HepG2 (cell line): ENCODE measurements at regions not wholly inside any gene's neighbourhood (a gene's known extent, or its start where the extent isn't known, plus 50 kb on each side); places are given as distances from the start of the nearest gene placed in this dataset.

ENCODE experiments used
- ATAC-seq: fragments of 200-7000 bp; cut with Tn5 transposase; 3 replicates; pipeline ENCODE4 v1.9.1; 2020; ENCODE audit warnings: mild to moderate bottlenecking, moderate library complexity
- BruUV-seq: library from RNA; stranded (reverse); fragments of 400-500 nt; replicated peaks from 2 replicates; lab custom pipeline; 2021; lab: Mats Ljungman, UMichigan
- CTCF ChIA-PET: fragments of 300-600 bp; formaldehyde crosslinking; extraction: SDS; loops from one replicate; lab custom pipeline; 2021; ENCODE audit warnings: low total read pairs, inconsistent platforms, low intra/inter-chr PET ratio; lab: Yijun Ruan, JAX
- POLR2A ChIA-PET: fragments of 350-600 bp; sonication (Branson Sonifier 250); formaldehyde crosslinking; loops from one replicate; lab custom pipeline; 2020; ENCODE audit warnings: antibody characterized with exemption, inconsistent platforms; lab: Yijun Ruan, JAX
- DNase-seq: peaks from one replicate; pipeline ENCODE4 v3.0.0-alpha.2; 2015; ENCODE audit warnings: low spot score
- FAIRE-seq: peaks from 3 replicates; lab custom pipeline; 2011; peaks lifted over from hg19 to GRCh38; lab: Jason Lieb, UNC
- H2AFZ ChIP-seq: one replicate; pipeline ENCODE4 v1.6.1; 2011; ENCODE audit warnings: low read length, inconsistent platforms
- H3K27ac ChIP-seq: fragments of 300-600 bp; 3 replicates; pipeline ENCODE4 v1.8.0; 2011; ENCODE audit warnings: mixed run types, mild to moderate bottlenecking, mixed read lengths, low read length, inconsistent platforms; ENCODE audit not compliant: insufficient read depth; ENCODE audit errors: extremely low read length
- H3K27me3 ChIP-seq, 2 experiments: fragments of 200-600 bp in 1 of 2; 2 replicates in 1 of 2; 3 replicates in 1 of 2; pipeline versions ENCODE4 v1.6.0 to v1.8.0; 2011; ENCODE audit warnings: low read length in 2 of 2, mild to moderate bottlenecking in 2 of 2, moderate library complexity in 2 of 2, inconsistent platforms in 1 of 2; ENCODE audit not compliant: insufficient read depth in 2 of 2, control insufficient read depth in 1 of 2
- H3K36me3 ChIP-seq, 2 experiments: fragments of 200-600 bp in 1 of 2; replicated peaks in 1 of 2; 2 replicates in 1 of 2; 3 replicates in 1 of 2; pipeline versions ENCODE4 v1.5.1 to v1.8.0; 2011; ENCODE audit warnings: low read length in 2 of 2, inconsistent platforms in 1 of 2; ENCODE audit not compliant: insufficient read depth in 2 of 2, control insufficient read depth in 1 of 2
- H3K4me1 ChIP-seq: 2 replicates; pipeline ENCODE4 v1.5.1; 2012; ENCODE audit warnings: low read length, inconsistent platforms; ENCODE audit not compliant: insufficient read depth
- H3K4me2 ChIP-seq: 2 replicates; pipeline ENCODE4 v1.6.0; 2011; ENCODE audit warnings: low read depth, low read length, inconsistent platforms
- H3K4me3 ChIP-seq, 3 experiments: fragments of 200-600 bp in 1 of 3; sonication (generic), shearing (Covaris generic) in 1 of 3; replicated peaks in 1 of 3; 2 replicates each; pipeline ENCODE4 v1.5.1; 2011 to 2016; ENCODE audit warnings: low read length in 3 of 3, inconsistent platforms in 2 of 3, low read depth in 2 of 3, mild to moderate bottlenecking in 2 of 3, control low read depth in 1 of 3, mixed read lengths in 1 of 3; ENCODE audit not compliant: insufficient read depth in 1 of 3
- H3K79me2 ChIP-seq: one replicate; pipeline ENCODE4 v1.6.1; 2011; ENCODE audit warnings: low read length, inconsistent platforms; ENCODE audit not compliant: insufficient read depth
- H3K9ac ChIP-seq: 2 replicates; pipeline ENCODE4 v1.6.0; 2011; ENCODE audit warnings: mild to moderate bottlenecking, low read depth, low read length, inconsistent platforms; ENCODE audit not compliant: insufficient read depth
- H3K9me3 ChIP-seq: 2 replicates; pipeline ENCODE4 v1.5.1; 2012; ENCODE audit warnings: mild to moderate bottlenecking, low read length
- H4K20me1 ChIP-seq: 2 replicates; pipeline ENCODE4 v1.6.0; 2011; ENCODE audit warnings: inconsistent platforms, mild to moderate bottlenecking, low read length, moderate library complexity; ENCODE audit not compliant: insufficient read depth
- DPF2 ChIP-seq: sonication (generic); formaldehyde crosslinking; IDR thresholded peaks from 2 replicates; pipeline ENCODE4 v1.4.0; 2020; ENCODE audit warnings: mild to moderate bottlenecking, low read depth, missing genetic modification reagents, borderline replicate concordance
- HMGA1 ChIP-seq: sonication (generic); formaldehyde crosslinking; conservative IDR thresholded peaks from 2 replicates; pipeline ENCODE4 v1.4.0; 2020; ENCODE audit warnings: missing genetic modification reagents
- IRF9 ChIP-seq: sonication (generic); formaldehyde crosslinking; IDR thresholded peaks from 2 replicates; pipeline ENCODE4 v1.8.0; 2022; ENCODE audit warnings: missing genetic modification reagents, mild to moderate bottlenecking, borderline replicate concordance
- KLF15 ChIP-seq: sonication (generic); formaldehyde crosslinking; IDR thresholded peaks from 2 replicates; pipeline ENCODE4 v1.8.1; 2023; ENCODE audit warnings: borderline replicate concordance, mild to moderate bottlenecking, inconsistent platforms, missing genetic modification reagents, mixed read lengths
- NRL ChIP-seq: sonication (generic); formaldehyde crosslinking; IDR thresholded peaks from 2 replicates; pipeline ENCODE4 v1.5.0; 2020; ENCODE audit warnings: missing genetic modification reagents, mild to moderate bottlenecking, moderate library complexity, borderline replicate concordance
- POLR2AphosphoS2 ChIP-seq: IDR thresholded peaks from 2 replicates; pipeline ENCODE4 v1.6.1; 2011; ENCODE audit warnings: low read depth, low read length, improper control_type of control experiment
- RAD51 ChIP-seq: fragments of 450-650 bp; IDR thresholded peaks from 2 replicates; pipeline ENCODE4 v1.6.1; 2016; ENCODE audit warnings: borderline replicate concordance
- SIX1 ChIP-seq: sonication (generic); formaldehyde crosslinking; IDR thresholded peaks from 2 replicates; pipeline ENCODE4 v1.4.0; 2020; ENCODE audit warnings: missing genetic modification reagents, borderline replicate concordance
- SMAD9 ChIP-seq: sonication (generic); formaldehyde crosslinking; IDR thresholded peaks from 2 replicates; pipeline ENCODE4 v1.5.1; 2020; ENCODE audit warnings: mild to moderate bottlenecking, missing genetic modification reagents
- TBX2 ChIP-seq: sonication (generic); formaldehyde crosslinking; IDR thresholded peaks from 2 replicates; pipeline ENCODE4 v1.5.0; 2020; ENCODE audit warnings: missing genetic modification reagents, mild to moderate bottlenecking, borderline replicate concordance
- TFDP1 ChIP-seq: IDR thresholded peaks from 2 replicates; pipeline ENCODE4 v1.6.1; 2016; ENCODE audit warnings: missing compliant biosample characterization, missing genetic modification reagents, borderline replicate concordance
- U2AF1 ChIP-seq: fragments of 200-400 bp; formaldehyde crosslinking; optimal IDR thresholded peaks from 2 replicates; pipeline ENCODE3; 2017; ENCODE audit warnings: mild to moderate bottlenecking, low read depth, low read length
- ZNF234 ChIP-seq: sonication (generic); formaldehyde crosslinking; conservative IDR thresholded peaks from 2 replicates; pipeline ENCODE4 v1.5.1; 2020; ENCODE audit warnings: mild to moderate bottlenecking, missing genetic modification reagents
- ZNF264 ChIP-seq: sonication (generic); formaldehyde crosslinking; IDR thresholded peaks from 2 replicates; pipeline ENCODE4 v1.4.0; 2020; ENCODE audit warnings: missing genetic modification reagents
- ZNF382 ChIP-seq: sonication (generic); formaldehyde crosslinking; IDR thresholded peaks from 2 replicates; pipeline ENCODE4 v1.5.0; 2020; ENCODE audit warnings: missing genetic modification reagents, mild to moderate bottlenecking, borderline replicate concordance
- ZNF468 ChIP-seq: sonication (generic); formaldehyde crosslinking; IDR thresholded peaks from 2 replicates; pipeline ENCODE4 v1.8.0; 2022; ENCODE audit warnings: mild to moderate bottlenecking, moderate library complexity, missing genetic modification reagents
- ZNF512 ChIP-seq: sonication (generic); formaldehyde crosslinking; IDR thresholded peaks from 2 replicates; pipeline ENCODE4 v1.4.0; 2020; ENCODE audit warnings: mild to moderate bottlenecking, missing genetic modification reagents
- WGBS: methylation state at CpG from one replicate; pipeline ENCODE4 v1.1.6; 2017; ENCODE audit warnings: low lambda C conversion rate; 5-methylcytosine and 5-hydroxymethylcytosine counted together
- in situ Hi-C: cut with HindIII; loops from 2 replicates; pipeline ENCODE4 v1.10.0; 2017; ENCODE audit warnings: low pct_unique_long_range_greater_than_20kb; ENCODE audit not compliant: extremely low pct_ligation_motif_present
- intact Hi-C: fragments of 100-400 bp; cut with micrococcal nuclease; formaldehyde crosslinking; loops from one replicate; pipeline ENCODE4 v1.10.0; 2022; ENCODE audit not compliant: unreplicated experiment

GRCh38 chr10:23533212-23533611, 94.3 kb downstream of the OTUD1 start:
- H3K79me2 ChIP-seq, result no peaks in the 10 kb centered on the region
- no TSS peak for BruUV-seq
- in situ Hi-C loops (loop anchor here (25.0 kb wide), 1 partner anchor 371 kb away; no protein-coding TSS in a partner anchor), intact Hi-C loops (no loop called here)
- FAIRE-seq (no peak), DNase-seq (no peak), ATAC-seq (no peak)
- no peak for TF ChIP-seq NRL (CRISPR knock-in tag)
- TF ChIP-seq RAD51, result no peak
- no peak for TF ChIP-seq ZNF264 (CRISPR knock-in tag)
- TF ChIP-seq KLF15 (CRISPR knock-in tag), result no peak
- TF ChIP-seq TFDP1 (CRISPR knock-in tag), result no peak
- no peak for TF ChIP-seq ZNF468 (CRISPR knock-in tag)
- TF ChIP-seq SIX1, result no peak
- no peaks in the 10 kb centered on the region for H3K9me3 ChIP-seq
- no peak overlapping the region for H3K9ac ChIP-seq
- no peak overlapping the region for H2AFZ ChIP-seq
- no peaks in the 10 kb centered on the region for H3K36me3 ChIP-seq
- 6% methylated on average over 3 of the region's 3 CpGs for WGBS
- no peak overlapping the region for H3K27ac ChIP-seq
- ChIA-PET CTCF (no interaction called here), POLR2A (no interaction called here)
- H3K4me3 ChIP-seq, result no peak overlapping the region
- no peak overlapping the region for H3K4me2 ChIP-seq
- H4K20me1 ChIP-seq, result no peaks in the 10 kb centered on the region
- H3K27me3 ChIP-seq, result no peaks in the 10 kb centered on the region
- no peaks in the 10 kb centered on the region for H3K4me1 ChIP-seq

GRCh38 chr10:23534326-23534725, 95.5 kb downstream of the OTUD1 start:
- ChIA-PET POLR2A (no interaction called here), CTCF (no interaction called here)
- Histone ChIP-seq H3K27me3 (no peaks in the 10 kb centered on the region), H3K79me2 (no peaks in the 10 kb centered on the region), H3K9ac (no peak overlapping the region), H3K36me3 (no peaks in the 10 kb centered on the region), H3K4me1 (0 out of 2 replicates have a peak, but pooled peaks cover 8% of the 10 kb centered on the region), H3K9me3 (no peaks in the 10 kb centered on the region), H3K4me2 (no peak overlapping the region), H2AFZ (no peak overlapping the region), H3K4me3 (no peak overlapping the region), H3K27ac (no peak overlapping the region), H4K20me1 (no peaks in the 10 kb centered on the region)
- ATAC-seq (no peak), DNase-seq (no peak), FAIRE-seq (no peak)
- 8% methylated on average over 4 of the region's 4 CpGs for WGBS
- in situ Hi-C loops (loop anchor here (25.0 kb wide), 1 partner anchor 372 kb away; no protein-coding TSS in a partner anchor), intact Hi-C loops (no loop called here)
- no TSS peak for BruUV-seq
- TF ChIP-seq TBX2 (CRISPR knock-in tag) (no peak), SMAD9 (no peak), POLR2AphosphoS2 (no peak), HMGA1 (CRISPR knock-in tag) (no peak), ZNF234 (CRISPR knock-in tag) (no peak), ZNF512 (no peak), U2AF1 (no peak), ZNF382 (no peak), IRF9 (CRISPR knock-in tag) (no peak), DPF2 (CRISPR knock-in tag) (no peak)
